ENCODE measurements at regions not wholly inside any gene's neighbourhood (a gene's known extent, or its start where the extent isn't known, plus 50 kb on each side); places are given as distances from the start of the nearest gene placed in this dataset.
"Not testable (repeated sequence)": the region's sequence is repeated elsewhere in the genome, so short reads cannot be mapped to it uniquely, and the experiment has no call there.

DNA sequence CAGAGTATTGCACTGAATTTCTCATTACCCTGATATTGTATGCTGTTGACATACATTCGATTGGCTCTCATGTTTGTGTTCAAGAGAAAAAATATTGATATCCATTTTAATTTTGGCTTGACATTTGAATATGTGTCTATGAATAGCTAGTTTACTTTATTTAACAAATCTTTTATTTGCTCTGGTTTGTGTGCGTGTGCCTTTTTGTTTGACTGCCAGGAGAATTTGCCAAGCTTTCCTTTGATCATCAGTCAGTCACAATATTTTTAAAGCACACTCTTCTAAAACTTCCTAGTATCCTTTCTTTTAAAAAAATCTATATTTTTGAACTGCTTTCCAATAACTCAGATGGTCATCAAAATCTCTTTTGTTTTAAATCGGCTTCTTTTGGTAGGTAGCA, 179.3 kb upstream of the FLRT2 start:
- DNase-seq (ENCODE audit: low read depth in 2 of 2), result no peak

DNA sequence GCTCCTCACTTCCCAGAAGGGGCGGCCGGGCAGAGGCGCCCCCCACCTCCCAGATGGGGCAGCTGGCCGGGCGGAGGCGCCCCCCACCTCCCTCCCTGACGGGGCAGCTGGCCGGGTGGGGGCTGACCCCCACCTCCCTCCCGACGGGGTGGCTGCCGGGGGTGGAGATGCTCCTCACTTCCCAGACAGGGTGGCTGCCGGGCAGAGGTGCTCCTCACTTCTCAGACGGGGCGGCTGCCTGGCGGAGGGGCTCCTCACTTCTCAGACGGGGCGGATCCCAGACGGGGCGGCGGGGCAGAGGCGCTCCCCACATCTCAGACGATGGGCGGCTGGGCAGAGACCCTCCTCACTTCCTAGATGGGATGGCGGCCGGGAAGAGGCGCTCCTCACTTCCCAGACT, 177.4 kb upstream of the FLRT2 start:
- DNase-seq (ENCODE audit: low read depth in 2 of 2), result not testable (repeated sequence)

GRCh38 chr14:85357120-85357519, 172.8 kb upstream of the FLRT2 start:
- DNase-seq (ENCODE audit: low read depth in 2 of 2), result no peak

DNA sequence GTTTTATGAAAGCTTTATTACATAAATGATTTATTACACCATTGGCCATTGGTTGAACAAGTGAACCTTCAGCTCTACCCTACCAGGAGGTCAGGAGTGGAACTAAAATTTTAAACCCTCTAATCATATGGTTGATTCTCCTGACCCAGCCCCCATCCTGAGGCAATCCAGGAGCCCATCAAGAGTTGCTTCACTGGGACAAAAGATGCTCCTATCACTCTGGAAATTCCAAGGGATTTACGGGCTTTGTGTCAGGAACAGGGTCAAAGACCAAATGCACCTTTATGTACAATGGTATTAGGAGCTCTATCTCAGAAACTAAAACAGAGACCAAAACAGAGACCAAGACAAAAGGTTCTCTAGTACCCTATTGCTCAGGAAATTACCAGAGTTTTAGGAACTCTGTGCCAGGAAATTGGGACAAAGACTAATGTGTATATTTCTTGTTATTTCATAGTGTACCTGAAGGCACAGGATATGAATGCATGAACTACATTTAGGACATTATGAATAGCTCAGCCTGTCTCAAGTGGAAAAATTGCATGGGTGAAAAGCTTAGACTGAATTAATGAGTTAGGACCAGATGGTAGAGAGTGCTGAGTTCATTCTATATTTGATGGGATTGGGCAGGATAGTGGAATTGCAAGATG, 171.7 kb upstream of the FLRT2 start:
- DNase-seq (ENCODE audit: low read depth in 2 of 2), result no peak

DNA sequence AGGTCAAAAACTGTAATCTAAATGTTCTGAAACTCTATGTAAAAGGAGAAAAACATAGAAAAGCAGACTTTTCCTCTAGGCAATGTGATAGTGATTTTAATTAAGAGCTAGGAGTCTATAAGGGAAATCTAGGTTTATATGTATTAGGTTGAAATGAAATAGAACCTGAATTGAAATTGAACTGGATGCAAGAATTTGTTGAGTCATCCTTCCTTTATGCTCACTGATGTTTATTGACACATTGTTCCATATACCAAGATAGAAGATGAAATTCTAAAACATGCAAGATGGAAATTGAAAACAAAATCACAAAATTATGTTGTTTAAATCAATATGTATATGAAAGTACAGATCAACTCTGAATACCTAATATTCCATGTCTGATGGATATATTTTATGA, 170.4 kb upstream of the FLRT2 start:
- DNase-seq (ENCODE audit: low read depth in 2 of 2), result no peak

- DNase-seq (ENCODE audit: low read depth in 2 of 2), result no peak
These were observed 166.6 kb upstream of the FLRT2 start for GRCh38 chr14:85363358-85363757.

GRCh38 chr14:85366226-85366625, 163.7 kb upstream of the FLRT2 start:
- no peak for DNase-seq (ENCODE audit: low read depth in 2 of 2)

DNA sequence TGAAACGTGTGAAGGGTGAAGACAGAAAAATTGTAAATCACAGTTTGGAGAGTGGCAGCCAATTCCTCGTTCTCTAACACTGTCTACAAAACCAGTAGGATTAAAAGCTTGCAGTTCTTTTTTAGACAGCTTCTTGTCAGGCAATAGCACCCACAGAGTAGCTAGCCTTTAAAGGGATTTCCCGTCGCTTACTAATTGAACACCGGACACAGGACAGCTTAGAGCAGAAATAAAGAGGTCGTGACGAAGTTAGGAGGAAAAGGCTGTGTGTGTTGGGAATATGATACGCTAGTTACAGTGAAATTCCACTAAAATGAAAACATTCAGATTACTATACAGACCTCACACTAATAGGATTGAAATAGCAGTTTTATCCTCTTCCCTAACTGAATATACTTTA, 149.1 kb upstream of the FLRT2 start:
- no peak for DNase-seq (ENCODE audit: low read depth in 2 of 2)

- DNase-seq (ENCODE audit: low read depth in 2 of 2), result no peak
These were observed 147.6 kb upstream of the FLRT2 start for GRCh38 chr14:85382341-85382740.

- no peak for DNase-seq (ENCODE audit: low read depth in 2 of 2)
These were observed 142.8 kb upstream of the FLRT2 start for GRCh38 chr14:85387181-85387580.

DNA sequence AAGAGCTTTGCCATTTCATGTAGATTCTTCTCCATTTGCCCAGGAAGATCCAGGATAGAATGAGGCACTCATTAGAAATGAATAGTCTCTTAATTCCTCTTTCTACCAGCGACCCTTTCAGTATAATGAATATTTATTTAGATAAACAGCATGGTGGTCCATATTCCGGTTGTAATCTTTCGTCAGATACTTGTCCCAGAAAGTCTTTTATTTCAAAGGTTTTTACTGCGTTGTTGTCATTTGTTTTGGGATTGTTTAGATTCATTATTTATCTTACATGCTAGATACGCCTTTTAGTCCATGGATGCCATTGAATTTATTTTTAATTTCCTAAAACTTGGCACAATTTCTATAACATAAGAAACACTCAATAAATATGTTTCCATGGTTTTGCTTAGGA, 139.7 kb upstream of the FLRT2 start:
- DNase-seq (ENCODE audit: low read depth in 2 of 2), result no peak

GRCh38 chr14:85391455-85391854, 138.5 kb upstream of the FLRT2 start:
- no peak for DNase-seq (ENCODE audit: low read depth in 2 of 2)

DNA sequence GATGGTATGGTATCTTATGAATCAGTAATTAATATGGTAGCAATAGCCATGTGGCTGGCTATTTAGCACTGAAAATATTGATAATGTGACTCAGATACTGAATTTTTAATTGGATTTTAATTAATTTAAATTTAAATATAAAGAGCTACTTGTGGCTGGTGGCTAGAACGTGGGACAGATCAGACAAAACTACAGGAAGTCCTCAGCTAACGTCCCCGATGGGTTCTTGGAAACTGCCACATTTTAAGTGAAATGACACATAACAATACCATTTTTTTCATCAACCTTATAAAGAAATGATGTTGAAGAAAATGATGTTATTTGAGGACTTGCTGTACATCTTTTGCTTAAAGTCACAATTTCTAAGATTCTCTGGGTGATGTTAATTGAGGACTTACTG, 138.1 kb upstream of the FLRT2 start:
- no peak for DNase-seq (ENCODE audit: low read depth in 2 of 2)

DNA sequence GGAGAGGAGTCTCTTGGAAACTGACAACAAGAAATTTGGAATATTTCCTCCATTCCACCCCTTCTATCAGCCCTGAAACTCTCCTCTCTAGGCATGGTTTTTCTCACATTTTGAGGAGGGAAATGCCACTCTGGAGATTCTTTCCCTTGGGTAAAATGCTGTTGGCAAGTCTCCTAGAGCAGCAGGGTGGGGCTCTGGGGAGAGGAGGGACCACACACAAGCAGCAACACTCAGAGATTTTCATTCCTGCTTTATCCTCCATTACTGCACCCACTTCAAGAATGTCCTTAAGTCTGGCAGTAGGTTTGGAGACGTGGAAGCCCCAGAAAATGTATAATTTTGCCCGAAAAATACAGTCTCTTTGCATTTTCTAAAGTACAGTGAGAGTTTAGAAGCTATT, 130.8 kb upstream of the FLRT2 start:
- DNase-seq (ENCODE audit: low read depth in 2 of 2), result no peak

DNA sequence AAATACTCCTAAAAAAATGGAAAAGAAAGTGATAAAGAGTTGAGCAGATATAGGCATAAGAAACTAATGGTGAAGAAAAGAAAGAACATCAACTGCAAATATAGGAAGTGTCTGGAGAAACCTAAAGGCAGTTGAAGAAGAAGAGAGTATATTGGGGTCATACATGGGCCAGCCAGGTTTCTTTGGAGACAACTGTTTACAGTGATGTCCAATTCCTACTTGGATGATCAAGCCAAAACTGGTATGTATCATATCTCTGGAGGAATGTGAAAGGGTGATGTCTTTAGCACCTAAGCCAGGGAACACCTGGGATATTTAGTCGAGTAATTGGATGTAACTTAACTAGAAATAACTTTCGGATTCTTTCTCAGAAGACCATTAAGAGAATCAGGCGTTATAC, 129.3 kb upstream of the FLRT2 start:
- DNase-seq (ENCODE audit: low read depth in 2 of 2), result no peak

- DNase-seq (ENCODE audit: low read depth in 2 of 2), result no peak
These were observed 128.6 kb upstream of the FLRT2 start for GRCh38 chr14:85401384-85401783.

- DNase-seq (ENCODE audit: low read depth in 2 of 2), result no peak
These were observed 127.3 kb upstream of the FLRT2 start for GRCh38 chr14:85402569-85403162.

DNA sequence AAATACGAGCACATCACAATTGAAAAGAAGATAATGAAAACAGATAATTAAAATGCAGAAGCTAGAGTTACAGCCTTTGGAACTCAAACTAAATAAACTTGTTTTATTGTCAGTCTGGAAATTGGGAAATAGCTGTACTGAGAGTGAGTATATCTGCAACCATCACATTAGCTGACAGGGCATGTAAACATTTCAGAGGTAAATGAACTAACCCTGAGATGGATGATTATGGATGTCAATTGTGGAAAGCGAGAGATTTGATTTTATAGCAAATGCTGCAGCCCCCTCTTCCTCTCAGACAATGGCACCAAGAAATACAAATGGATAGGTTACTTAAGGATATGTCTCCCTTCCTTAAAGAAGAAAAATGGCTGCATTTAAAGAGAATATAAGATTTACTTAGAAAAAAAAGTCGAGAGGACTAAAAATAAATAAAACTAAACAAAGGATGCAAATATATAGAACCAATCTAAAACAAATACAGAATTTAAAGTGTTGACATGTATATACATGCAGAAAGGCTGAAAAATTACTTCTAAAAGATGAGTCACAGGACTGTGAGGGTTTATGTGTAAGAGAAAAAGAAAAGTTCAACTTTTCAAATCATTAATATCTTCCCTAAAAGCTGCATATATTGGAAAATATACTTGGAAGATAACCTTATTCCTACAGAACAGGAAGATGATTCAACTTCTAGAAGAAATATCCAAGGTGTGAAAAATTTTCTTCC, 120.3 kb upstream of the FLRT2 start:
- DNase-seq (ENCODE audit: low read depth in 2 of 2), result no peak

GRCh38 chr14:85412756-85413155, 117.2 kb upstream of the FLRT2 start:
- no peak for DNase-seq (ENCODE audit: low read depth in 2 of 2)

DNA sequence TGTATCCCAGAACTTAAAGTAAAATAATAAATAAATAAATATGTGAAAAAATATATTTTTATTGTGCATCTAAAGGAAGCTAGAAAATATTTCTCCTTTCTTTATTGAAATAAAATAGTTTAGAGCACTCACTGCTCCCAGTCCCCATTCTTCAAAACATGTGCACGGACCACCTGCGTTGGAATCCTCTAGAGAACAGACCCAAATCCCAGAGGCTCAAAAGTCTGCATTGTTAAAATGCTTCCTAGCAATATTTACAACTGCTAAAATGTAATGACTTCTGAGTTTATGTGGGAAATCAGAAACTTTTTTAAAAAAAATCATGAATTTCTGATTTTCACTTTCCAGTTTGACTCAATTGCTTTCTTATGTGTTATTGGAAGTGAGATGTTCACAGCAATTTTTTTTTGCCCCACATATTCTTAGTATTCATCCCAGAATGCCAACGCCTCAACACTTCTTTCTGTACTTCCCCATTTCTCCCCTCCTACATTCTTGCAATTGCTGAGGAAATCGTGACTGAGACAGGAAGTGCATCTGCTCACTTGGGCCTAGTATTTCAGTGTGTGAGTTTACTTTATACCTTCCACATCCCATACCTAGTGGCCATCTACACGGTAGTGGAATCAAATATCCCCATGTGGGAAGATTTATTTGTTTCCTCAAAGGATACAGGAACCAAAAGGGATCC, 116.0 kb upstream of the FLRT2 start:
- DNase-seq (ENCODE audit: low read depth in 2 of 2), result no peak

DNA sequence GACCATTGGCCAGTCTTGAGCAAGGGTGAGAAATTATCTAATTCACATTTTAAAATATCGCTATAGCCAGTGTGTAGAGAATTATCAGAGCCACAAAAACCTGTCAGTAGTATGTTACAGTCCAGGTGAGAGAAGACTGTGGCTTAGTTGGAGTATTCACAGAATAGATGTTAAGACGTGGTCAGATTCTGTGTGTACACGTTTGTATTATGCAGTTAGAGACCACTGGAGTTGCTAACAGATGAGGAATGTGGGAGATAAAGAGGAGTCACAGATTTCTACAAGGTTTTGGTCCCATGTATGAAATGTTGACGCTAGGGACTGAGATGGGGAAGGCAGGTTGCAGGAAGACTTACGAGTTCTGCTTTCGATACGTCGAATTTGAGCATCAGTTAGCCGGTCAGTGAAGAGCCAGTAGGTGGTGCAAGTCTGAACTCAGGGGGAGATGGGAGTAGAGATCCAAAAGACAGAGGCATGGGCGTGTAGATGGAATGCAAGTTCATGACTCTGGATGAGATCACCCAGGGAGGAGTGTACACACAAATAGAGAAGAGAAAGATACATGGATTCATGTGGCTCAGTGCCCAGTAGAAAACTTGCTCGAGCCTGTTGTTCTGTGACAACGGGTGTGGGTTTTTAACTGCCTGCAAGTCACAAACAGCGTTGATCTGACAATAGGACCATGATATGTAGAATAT, 114.8 kb upstream of the FLRT2 start:
- DNase-seq (ENCODE audit: low read depth in 2 of 2), result no peak

- no peak for DNase-seq (ENCODE audit: low read depth in 2 of 2)
These were observed 113.2 kb upstream of the FLRT2 start for GRCh38 chr14:85416771-85417170.

All from stimulated activated CD4-positive, alpha-beta T cell treated with anti-CD3 and anti-CD28 coated beads, Interleukin-1b, Interleukin-23, amount 100 ng/mL, for 4 hours (primary cell).